Activated CD8-positive, alpha-beta T cell treated with anti-CD3 and anti-CD28 coated beads for 36 hours (primary cell): ENCODE measurements at regions not wholly inside any gene's neighbourhood (a gene's known extent, or its start where the extent isn't known, plus 50 kb on each side); places are given as distances from the start of the nearest gene placed in this dataset.

ENCODE experiments used
- ATAC-seq: fragments of 200-7000 bp; cut with Tn5 transposase; one replicate; pipeline ENCODE4 v1.10.0; 2021; ENCODE audit warnings: mild to moderate bottlenecking, moderate library complexity
- CTCF ChIA-PET: fragments of 350-600 bp; sonication (Branson Sonifier 250); formaldehyde crosslinking; loops from one replicate; lab custom pipeline; 2021; ENCODE audit warnings: antibody characterized with exemption; lab: Charles Lee
- POLR2A ChIA-PET: fragments of 350-600 bp; sonication (Branson Sonifier 250); formaldehyde crosslinking; loops from one replicate; lab custom pipeline; 2021; ENCODE audit warnings: antibody characterized with exemption; lab: Charles Lee
- DNase-seq: peaks from one replicate; pipeline ENCODE4 v3.0.0-alpha.2; 2020
- H3K27ac Mint-ChIP-seq: one replicate; pipeline ENCODE4 v1.8.0; 2021; ENCODE audit warnings: mild to moderate bottlenecking, mixed read lengths
- H3K27me3 Mint-ChIP-seq: one replicate; pipeline ENCODE4 v1.8.0; 2021; ENCODE audit warnings: mixed read lengths
- H3K36me3 Mint-ChIP-seq: one replicate; pipeline ENCODE4 v1.8.0; 2021; ENCODE audit warnings: low read depth, mixed read lengths
- H3K4me1 Mint-ChIP-seq: one replicate; pipeline ENCODE4 v1.8.0; 2021; ENCODE audit warnings: low read depth, mixed read lengths
- H3K4me3 Mint-ChIP-seq: one replicate; pipeline ENCODE4 v1.8.0; 2021; ENCODE audit warnings: mild to moderate bottlenecking, moderate library complexity, mixed read lengths
- H3K9me3 Mint-ChIP-seq: one replicate; pipeline ENCODE4 v1.8.0; 2021; ENCODE audit warnings: mixed read lengths
- CTCF ChIP-seq: fragments of 200-600 bp; IDR thresholded peaks from one replicate; pipeline ENCODE4 v1.8.0; 2022; ENCODE audit warnings: antibody characterized with exemption, mild to moderate bottlenecking
- intact Hi-C: fragments of 100-400 bp; cut with micrococcal nuclease; formaldehyde crosslinking; loops from one replicate; pipeline ENCODE4 v1.10.0; 2022

- H3K9me3 Mint-ChIP-seq, result peaks cover 4% of the 10 kb centered on the region
- ChIA-PET CTCF (no interaction called here), POLR2A (no interaction called here)
- H3K36me3 Mint-ChIP-seq, result no peaks in the 10 kb centered on the region
- H3K27ac Mint-ChIP-seq, result no peak overlapping the region
- DNase-seq, result no peak
- TF ChIP-seq CTCF, result no peak
- intact Hi-C loops, result no loop called here
- ATAC-seq, result no peak
- no peaks in the 10 kb centered on the region for H3K4me1 Mint-ChIP-seq
- no peak overlapping the region for H3K4me3 Mint-ChIP-seq
- no peaks in the 10 kb centered on the region for H3K27me3 Mint-ChIP-seq
Observed at GRCh38 chr21:27257908-27258556, 291.1 kb upstream of the ADAMTS5 start.

- no peaks in the 10 kb centered on the region for H3K4me1 Mint-ChIP-seq
- ATAC-seq, result no peak
- H3K9me3 Mint-ChIP-seq, result peaks cover 4% of the 10 kb centered on the region
- TF ChIP-seq CTCF, result no peak
- no peaks in the 10 kb centered on the region for H3K36me3 Mint-ChIP-seq
- ChIA-PET CTCF (no interaction called here), POLR2A (no interaction called here)
- no peak for DNase-seq
- no peaks in the 10 kb centered on the region for H3K27me3 Mint-ChIP-seq
- intact Hi-C loops, result no loop called here
- no peak overlapping the region for H3K27ac Mint-ChIP-seq
- H3K4me3 Mint-ChIP-seq, result no peak overlapping the region
Observed at GRCh38 chr21:27257226-27257625, 290.3 kb upstream of the ADAMTS5 start.

- Mint-ChIP-seq H3K9me3 (peaks cover 9% of the 10 kb centered on the region), H3K27me3 (no peaks in the 10 kb centered on the region), H3K4me1 (no peaks in the 10 kb centered on the region), H3K4me3 (no peak overlapping the region), H3K36me3 (no peaks in the 10 kb centered on the region), H3K27ac (no peak overlapping the region)
- ChIA-PET CTCF (no interaction called here), POLR2A (interaction anchor here (0.6 kb wide), 1 partner anchor 9 kb away, joined by 3 read pairs; no protein-coding TSS in a partner anchor)
- ATAC-seq, result no peak
- no peak for TF ChIP-seq CTCF
- intact Hi-C loops, result no loop called here
- no peak for DNase-seq
Observed at GRCh38 chr21:27251752-27252151, 284.9 kb upstream of the ADAMTS5 start.

GRCh38 chr21:27250366-27250765 is 283.5 kb upstream of the ADAMTS5 start:
- Mint-ChIP-seq H3K4me1 (no peaks in the 10 kb centered on the region), H3K9me3 (peaks cover 10% of the 10 kb centered on the region), H3K36me3 (no peaks in the 10 kb centered on the region), H3K27ac (no peak overlapping the region), H3K27me3 (no peaks in the 10 kb centered on the region), H3K4me3 (no peak overlapping the region)
- intact Hi-C loops, result no loop called here
- ChIA-PET CTCF (no interaction called here), POLR2A (no interaction called here)
- ATAC-seq (no peak), DNase-seq (no peak)
- TF ChIP-seq CTCF, result no peak

GRCh38 chr21:27248814-27249213 is 281.9 kb upstream of the ADAMTS5 start:
- Mint-ChIP-seq H3K4me3 (no peak overlapping the region), H3K27me3 (no peaks in the 10 kb centered on the region), H3K9me3 (peaks cover 10% of the 10 kb centered on the region), H3K4me1 (no peaks in the 10 kb centered on the region), H3K27ac (no peak overlapping the region), H3K36me3 (no peaks in the 10 kb centered on the region)
- DNase-seq (no peak), ATAC-seq (no peak)
- ChIA-PET CTCF (no interaction called here), POLR2A (no interaction called here)
- no peak for TF ChIP-seq CTCF
- intact Hi-C loops, result no loop called here
